DMS79 treated with DMSO at 0.1 percent for 48 hours (cell line): ENCODE measurements at regions not wholly inside any gene's neighbourhood (a gene's known extent, or its start where the extent isn't known, plus 50 kb on each side); places are given as distances from the start of the nearest gene placed in this dataset.
"Not testable (repeated sequence)": the region's sequence is repeated elsewhere in the genome, so short reads cannot be mapped to it uniquely, and the experiment has no call there.

Experiments used
- DNase-seq: peaks from one replicate; lab custom pipeline; 2025; lab: John Stamatoyannopoulos, UW

GRCh38 chr1:245061808-245062207 lies 93.0 kb upstream of the KIF26B start:
- DNase-seq, result not testable (repeated sequence)

- peak; percentile 36 for DNase-seq
Measured at GRCh38 chr1:245060684-245061374, 94.0 kb upstream of the KIF26B start.

- DNase-seq, result no peak
Measured at GRCh38 chr1:245059806-245060424, 94.9 kb upstream of the KIF26B start.

DNA sequence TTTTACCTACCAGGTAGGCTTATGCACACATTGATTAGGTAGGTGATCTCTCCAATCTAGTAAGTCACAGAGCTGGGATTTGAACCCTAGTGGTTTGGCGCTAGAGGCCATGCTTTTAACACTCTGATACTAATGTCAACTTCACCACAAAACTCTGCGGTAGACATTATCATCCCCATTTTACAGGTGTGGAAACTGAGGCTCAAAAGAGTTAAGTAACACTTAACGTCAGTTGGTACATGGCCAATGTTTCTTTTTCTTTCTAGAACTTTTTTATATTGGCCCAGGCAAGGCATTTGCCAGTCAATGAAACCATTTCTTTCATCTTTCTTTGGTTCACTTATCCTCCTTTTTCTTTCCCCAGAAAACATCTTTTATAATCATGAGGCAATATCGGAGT lies 95.9 kb upstream of the KIF26B start:
- no peak for DNase-seq

DNA sequence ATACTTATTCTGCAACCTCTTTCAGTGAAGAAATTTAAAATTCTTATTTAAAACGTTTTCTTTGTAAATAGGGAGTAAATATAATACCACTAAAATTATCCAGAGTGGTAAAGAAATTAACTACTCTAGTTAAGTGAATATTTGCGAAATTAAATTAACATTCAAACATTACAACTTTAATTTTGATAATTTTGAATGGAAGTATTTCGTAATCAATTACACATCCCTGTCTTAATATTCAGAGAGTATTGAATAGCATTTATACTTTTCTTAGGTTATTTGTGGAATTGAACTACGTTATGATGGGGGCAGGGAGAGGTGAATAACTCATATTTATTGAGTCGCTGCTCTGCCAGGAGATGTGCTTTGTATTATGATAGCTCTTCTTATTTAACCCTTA lies 96.3 kb upstream of the KIF26B start:
- DNase-seq, result no peak

- no peak for DNase-seq
Measured at GRCh38 chr1:245056913-245057312, 97.9 kb upstream of the KIF26B start.

DNA sequence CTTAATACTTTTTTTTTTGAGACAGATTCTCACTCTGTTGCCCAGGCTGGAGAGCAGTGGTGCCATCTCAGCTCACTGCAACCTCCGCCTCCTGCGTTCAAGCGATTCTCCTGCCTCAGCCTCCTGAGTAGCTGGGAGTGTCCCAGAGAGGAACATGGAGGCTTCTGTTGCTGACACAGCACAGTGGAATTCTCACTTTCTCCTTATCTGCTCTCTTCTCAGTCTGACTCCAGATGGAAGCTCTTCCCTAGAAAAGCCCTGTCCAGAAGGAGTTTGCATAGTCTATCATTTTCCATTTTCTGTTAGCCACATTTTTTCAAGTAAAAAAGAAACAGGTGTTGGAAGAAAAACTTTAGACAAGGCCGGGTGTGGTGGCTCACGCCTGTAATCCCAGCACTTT lies 98.5 kb upstream of the KIF26B start:
- not testable (repeated sequence) for DNase-seq

DNA sequence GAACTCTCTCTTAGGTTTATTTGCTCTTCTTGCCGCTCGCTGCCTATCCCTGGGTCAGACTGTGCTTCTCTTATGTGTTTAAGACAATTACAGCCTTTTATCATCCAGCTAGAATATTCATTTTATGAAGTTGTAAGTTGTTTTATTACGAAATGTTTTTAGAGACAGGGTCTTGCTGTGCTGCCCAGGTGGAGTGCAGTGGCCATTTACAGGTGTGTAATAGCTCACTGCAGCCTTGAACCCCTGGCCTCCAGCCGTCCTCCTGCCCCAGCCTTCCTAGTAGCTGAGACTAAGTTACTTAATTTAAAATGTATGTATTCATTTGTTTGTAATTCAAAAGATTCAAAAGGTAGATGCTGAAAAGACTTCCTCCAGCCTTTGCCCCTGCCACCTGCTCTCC lies 99.0 kb upstream of the KIF26B start:
- no peak for DNase-seq

- DNase-seq, result no peak
Measured at GRCh38 chr1:245054507-245055270, 100.1 kb upstream of the KIF26B start.

- no peak for DNase-seq
Measured at GRCh38 chr1:245054105-245054504, 100.7 kb upstream of the KIF26B start.

GRCh38 chr1:245052258-245052657 lies 102.5 kb upstream of the KIF26B start:
- DNase-seq, result no peak

- DNase-seq, result no peak
Measured at GRCh38 chr1:245051349-245052221, 103.2 kb upstream of the KIF26B start.

GRCh38 chr1:245046769-245047168 lies 108.0 kb upstream of the KIF26B start:
- DNase-seq, result peak; percentile 30

DNA sequence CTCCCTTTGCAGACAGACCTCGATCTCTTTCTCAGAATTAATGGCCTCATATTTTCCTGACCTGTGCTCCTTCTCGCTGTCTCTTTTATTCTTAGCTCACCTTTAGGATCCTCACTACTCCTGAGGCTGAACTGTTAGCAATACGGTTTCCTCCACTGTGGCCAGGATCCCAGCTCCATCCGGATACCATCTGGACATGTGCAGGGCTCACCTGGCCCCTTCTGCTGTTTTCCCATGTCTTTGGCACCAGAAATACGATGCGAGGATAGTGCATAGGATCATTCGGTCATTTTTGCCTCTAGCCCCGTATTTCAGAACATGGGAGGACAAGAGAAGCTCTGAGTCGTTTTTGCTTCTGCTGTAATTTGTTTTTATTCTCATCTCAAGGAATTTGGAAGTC lies 108.5 kb upstream of the KIF26B start:
- DNase-seq, result no peak

GRCh38 chr1:245045087-245045881 lies 109.5 kb upstream of the KIF26B start:
- no peak for DNase-seq

- no peak for DNase-seq
Measured at GRCh38 chr1:245043611-245043940, 111.2 kb upstream of the KIF26B start.

DNA sequence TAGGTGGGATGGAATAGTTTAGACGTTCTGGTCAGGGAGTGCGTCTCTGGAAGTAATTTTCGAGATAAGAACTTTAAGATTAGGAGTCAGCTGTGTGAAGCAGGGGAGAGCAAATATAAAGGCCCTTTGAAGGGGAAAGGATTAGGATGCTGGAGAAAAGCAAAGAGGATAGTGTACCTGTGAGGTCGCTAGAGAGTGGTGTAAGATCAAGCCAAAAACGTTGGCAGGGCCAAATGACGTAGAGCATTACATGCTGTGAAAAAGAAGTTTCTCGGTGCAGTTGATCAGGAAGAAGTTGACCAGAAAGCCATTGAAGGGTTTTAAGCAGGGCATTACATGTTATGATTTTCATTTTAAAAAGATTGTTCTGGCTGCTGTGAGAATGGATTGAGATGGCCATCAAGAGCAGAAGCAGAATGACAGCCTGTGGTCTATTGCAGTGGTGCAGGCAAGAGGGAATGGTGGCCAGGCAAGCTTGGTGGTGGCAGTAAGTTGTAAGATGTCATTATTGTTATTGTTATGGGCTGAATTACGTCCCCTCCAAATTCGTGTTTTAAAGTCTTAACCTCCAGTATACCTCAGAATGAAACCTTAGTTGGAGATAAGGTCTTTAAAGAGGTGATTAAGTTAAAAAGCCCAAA lies 113.6 kb upstream of the KIF26B start:
- DNase-seq, result no peak

GRCh38 chr1:245039196-245039595 lies 115.6 kb upstream of the KIF26B start:
- DNase-seq, result peak; percentile 63

DNA sequence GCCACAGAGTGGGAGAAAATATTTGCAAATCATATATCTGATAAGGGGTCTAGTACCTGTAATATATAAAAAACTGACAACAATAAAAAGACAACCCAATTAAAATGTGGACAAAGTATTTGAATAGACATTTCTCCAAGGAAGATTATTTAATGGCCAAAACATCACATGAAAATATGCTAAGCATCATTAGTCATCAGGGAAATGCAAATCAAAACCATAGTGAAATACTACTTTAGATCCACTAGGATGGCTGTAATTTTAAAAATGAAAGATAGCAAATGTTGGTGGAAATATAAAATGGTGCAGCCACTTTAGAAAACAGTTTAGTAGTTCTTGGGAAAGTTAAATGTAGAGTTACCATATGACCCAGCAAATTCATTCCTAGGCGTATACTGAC lies 118.7 kb upstream of the KIF26B start:
- DNase-seq, result no peak

DNA sequence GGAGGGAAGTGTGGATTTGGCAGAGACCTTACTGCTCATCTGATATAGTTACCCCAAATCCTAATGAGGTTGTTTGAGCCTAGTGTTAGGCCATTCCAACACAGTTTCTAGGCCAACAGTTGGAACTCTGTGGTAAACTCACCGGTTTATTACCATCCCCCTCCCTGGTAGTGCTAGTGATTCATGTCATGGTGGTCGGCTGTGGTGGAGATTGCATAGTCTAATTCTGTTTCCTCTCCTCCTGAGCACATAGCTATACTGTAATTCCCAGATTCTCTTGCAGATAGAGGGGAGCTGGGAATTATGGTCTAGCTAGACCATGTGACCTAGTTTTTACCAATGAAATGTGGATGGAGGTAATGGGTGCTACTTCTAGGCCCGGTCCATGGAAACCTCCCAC lies 123.7 kb upstream of the KIF26B start:
- DNase-seq, result no peak

DNA sequence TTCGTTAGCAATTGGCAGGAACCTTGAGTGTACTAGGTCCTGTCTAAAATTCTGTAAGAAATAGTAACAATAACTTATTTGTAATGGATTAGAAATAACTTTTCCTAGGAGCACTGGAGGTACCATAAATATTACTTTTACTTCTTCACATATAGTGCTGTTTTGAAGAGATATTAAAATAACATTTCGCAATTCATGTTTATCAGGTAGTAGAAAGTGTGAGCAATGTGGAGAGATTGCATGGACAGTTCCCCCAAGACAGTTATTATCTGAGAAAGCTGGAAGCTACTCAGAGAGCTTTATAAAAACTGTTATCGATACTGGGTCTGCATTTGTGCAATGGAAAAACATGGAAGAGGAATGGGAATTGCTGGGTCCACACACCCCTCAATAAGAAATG lies 128.5 kb upstream of the KIF26B start:
- no peak for DNase-seq
